WTC11 (cell line): ENCODE measurements at regions not wholly inside any gene's neighbourhood (a gene's known extent, or its start where the extent isn't known, plus 50 kb on each side); places are given as distances from the start of the nearest gene placed in this dataset.
A peak's percentile ranks its signal among the peaks of the same experiment; 100 is the strongest.

ENCODE experiments used
- ATAC-seq: fragments of 200-7000 bp; cut with Tn5 transposase; 2 replicates; pipeline ENCODE4 v1.10.0; 2021; ENCODE audit warnings: mild to moderate bottlenecking, moderate library complexity
- CTCF ChIA-PET: fragments of 300-600 bp; sonication (Branson Sonifier 250); formaldehyde crosslinking; loops from one replicate; lab custom pipeline; 2021; ENCODE audit warnings: antibody characterized with exemption; lab: Charles Lee
- POLR2A ChIA-PET: fragments of 350-600 bp; sonication (Branson Sonifier 250); formaldehyde crosslinking; loops from one replicate; lab custom pipeline; 2021; ENCODE audit warnings: antibody characterized with exemption; lab: Charles Lee
- DNase-seq: peaks from one replicate; pipeline ENCODE4 v3.0.0; 2021; ENCODE audit warnings: low spot score
- H3K27ac Mint-ChIP-seq: 2 replicates; pipeline ENCODE4 v1.8.0; 2021; ENCODE audit warnings: mixed read lengths
- H3K27me3 Mint-ChIP-seq: 2 replicates; pipeline ENCODE4 v1.8.0; 2021; ENCODE audit warnings: low read depth, mild to moderate bottlenecking, moderate library complexity, mixed read lengths
- H3K36me3 Mint-ChIP-seq: 2 replicates; pipeline ENCODE4 v1.8.0; 2021; ENCODE audit warnings: mixed read lengths
- H3K4me1 Mint-ChIP-seq: 2 replicates; pipeline ENCODE4 v1.8.0; 2022; ENCODE audit warnings: mixed read lengths
- H3K4me3 Mint-ChIP-seq: 2 replicates; pipeline ENCODE4 v1.8.0; 2021; ENCODE audit warnings: mild to moderate bottlenecking, moderate library complexity, mixed read lengths
- H3K9me3 Mint-ChIP-seq: 2 replicates; pipeline ENCODE4 v1.8.0; 2021; ENCODE audit warnings: mixed read lengths
- ATF1 ChIP-seq: sonication (generic); formaldehyde crosslinking; IDR thresholded peaks from 2 replicates; pipeline ENCODE4 v1.8.1; 2023; ENCODE audit warnings: mild to moderate bottlenecking, moderate library complexity, missing genetic modification reagents
- CBFB ChIP-seq: sonication (generic); formaldehyde crosslinking; IDR thresholded peaks from 2 replicates; pipeline ENCODE4 v1.8.1; 2022; ENCODE audit warnings: mild to moderate bottlenecking, low read depth, missing genetic modification reagents
- ELF4 ChIP-seq: sonication (generic); formaldehyde crosslinking; IDR thresholded peaks from 2 replicates; pipeline ENCODE4 v1.8.1; 2022; ENCODE audit warnings: low read depth, mild to moderate bottlenecking, moderate library complexity, missing genetic modification reagents
- ETV6 ChIP-seq: sonication (generic); formaldehyde crosslinking; IDR thresholded peaks from 2 replicates; pipeline ENCODE4 v1.8.1; 2022; ENCODE audit warnings: mild to moderate bottlenecking, missing genetic modification reagents
- GABPB1 ChIP-seq: sonication (generic); formaldehyde crosslinking; IDR thresholded peaks from 2 replicates; pipeline ENCODE4 v1.8.1; 2023; ENCODE audit warnings: mild to moderate bottlenecking, missing genetic modification reagents
- GRHL2 ChIP-seq: fragments of 250-450 bp; sonication (Bioruptor Pico); IDR thresholded peaks from 2 replicates; pipeline ENCODE4 v1.8.0; 2022; ENCODE audit warnings: mild to moderate bottlenecking, moderate library complexity; ENCODE audit not compliant: insufficient replicate concordance, severe bottlenecking
- NR2C2 ChIP-seq: sonication (generic); formaldehyde crosslinking; IDR thresholded peaks from 2 replicates; pipeline ENCODE4 v1.8.0; 2022; ENCODE audit warnings: mild to moderate bottlenecking, missing genetic modification reagents
- OVOL2 ChIP-seq: fragments of 250-450 bp; sonication (Bioruptor Pico); IDR thresholded peaks from 2 replicates; pipeline ENCODE4 v1.9.0; 2021; ENCODE audit warnings: mild to moderate bottlenecking, borderline replicate concordance
- SP1 ChIP-seq: sonication (generic); formaldehyde crosslinking; conservative IDR thresholded peaks from 2 replicates; pipeline ENCODE4 v1.8.1; 2022; ENCODE audit warnings: missing genetic modification reagents
- TCF7 ChIP-seq: sonication (generic); formaldehyde crosslinking; IDR thresholded peaks from 2 replicates; pipeline ENCODE4 v1.8.0; 2022; ENCODE audit warnings: mild to moderate bottlenecking, low read depth, missing genetic modification reagents, moderate library complexity
- ZNF232 ChIP-seq: sonication (generic); formaldehyde crosslinking; IDR thresholded peaks from 2 replicates; pipeline ENCODE4 v1.8.0; 2022; ENCODE audit warnings: mild to moderate bottlenecking, missing genetic modification reagents
- ZNF396 ChIP-seq: fragments of 250-450 bp; sonication (Bioruptor Pico); IDR thresholded peaks from 2 replicates; pipeline ENCODE4 v1.8.0; 2021; ENCODE audit warnings: mild to moderate bottlenecking, moderate library complexity, borderline replicate concordance
- ZNF671 ChIP-seq: fragments of 250-450 bp; sonication (Bioruptor Pico); IDR thresholded peaks from 2 replicates; pipeline ENCODE4 v1.8.0; 2021; ENCODE audit warnings: mild to moderate bottlenecking
- TF ChIP-seq, protein P1 (sequence below): sonication (generic); formaldehyde crosslinking; IDR thresholded peaks from 2 replicates; pipeline ENCODE4 v1.8.0; 2023; ENCODE audit warnings: mild to moderate bottlenecking, missing genetic modification reagents
- TF ChIP-seq, protein P2 (sequence below): sonication (generic); formaldehyde crosslinking; IDR thresholded peaks from 2 replicates; pipeline ENCODE4 v1.8.1; 2023; ENCODE audit warnings: mild to moderate bottlenecking, missing genetic modification reagents
- TF ChIP-seq, protein P3 (sequence below): sonication (generic); formaldehyde crosslinking; IDR thresholded peaks from 2 replicates; pipeline ENCODE4 v1.8.0; 2023; ENCODE audit warnings: missing genetic modification reagents, mild to moderate bottlenecking, borderline replicate concordance
- TF ChIP-seq, protein P4 (sequence below): sonication (generic); formaldehyde crosslinking; IDR thresholded peaks from 2 replicates; pipeline ENCODE4 v1.8.1; 2022; ENCODE audit warnings: missing genetic modification reagents, borderline replicate concordance
- TF ChIP-seq, protein P5 (sequence below): sonication (generic); formaldehyde crosslinking; IDR thresholded peaks from 2 replicates; pipeline ENCODE4 v1.8.1; 2023; ENCODE audit warnings: mild to moderate bottlenecking, missing genetic modification reagents, moderate library complexity
- TF ChIP-seq, protein P6 (sequence below): fragments of 250-450 bp; sonication (Bioruptor Pico); IDR thresholded peaks from 2 replicates; pipeline ENCODE4 v2.1.2; 2022; ENCODE audit warnings: mild to moderate bottlenecking, moderate library complexity

DNA sequence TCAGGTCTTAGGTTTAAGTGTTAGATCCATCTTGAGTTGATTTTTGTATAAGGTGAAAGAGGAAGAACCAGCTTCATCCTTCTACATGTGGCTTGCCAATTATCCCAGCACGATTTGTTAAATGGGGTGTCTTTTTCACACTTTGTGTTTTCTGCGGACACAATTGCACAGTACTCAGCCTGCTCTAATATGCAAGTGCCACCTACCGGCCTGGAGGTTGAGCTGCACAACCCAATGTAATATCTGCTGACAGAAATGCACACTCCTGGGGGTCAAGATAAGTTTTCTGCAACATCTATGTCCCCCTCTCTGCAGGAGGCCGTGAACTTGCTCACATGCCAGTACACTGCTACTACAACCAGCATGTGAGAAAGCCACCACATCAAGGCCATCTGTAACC lies 791.9 kb upstream of the ROBO1 start:
- no peak for DNase-seq
- no peak overlapping the region for H3K27ac Mint-ChIP-seq
- no peaks in the 10 kb centered on the region for H3K36me3 Mint-ChIP-seq
- POLR2A ChIA-PET, result no interaction called here
- no peak overlapping the region for H3K4me3 Mint-ChIP-seq
- H3K9me3 Mint-ChIP-seq, result peaks cover 6% of the 10 kb centered on the region; the same call in 1 of the 2 replicates
- peak; percentile 59; the same call in 1 of the 2 replicates for ATAC-seq
- 0 out of 2 replicates have a peak, but pooled peaks cover 4% of the 10 kb centered on the region for H3K4me1 Mint-ChIP-seq
- TF ChIP-seq, protein P1, sequence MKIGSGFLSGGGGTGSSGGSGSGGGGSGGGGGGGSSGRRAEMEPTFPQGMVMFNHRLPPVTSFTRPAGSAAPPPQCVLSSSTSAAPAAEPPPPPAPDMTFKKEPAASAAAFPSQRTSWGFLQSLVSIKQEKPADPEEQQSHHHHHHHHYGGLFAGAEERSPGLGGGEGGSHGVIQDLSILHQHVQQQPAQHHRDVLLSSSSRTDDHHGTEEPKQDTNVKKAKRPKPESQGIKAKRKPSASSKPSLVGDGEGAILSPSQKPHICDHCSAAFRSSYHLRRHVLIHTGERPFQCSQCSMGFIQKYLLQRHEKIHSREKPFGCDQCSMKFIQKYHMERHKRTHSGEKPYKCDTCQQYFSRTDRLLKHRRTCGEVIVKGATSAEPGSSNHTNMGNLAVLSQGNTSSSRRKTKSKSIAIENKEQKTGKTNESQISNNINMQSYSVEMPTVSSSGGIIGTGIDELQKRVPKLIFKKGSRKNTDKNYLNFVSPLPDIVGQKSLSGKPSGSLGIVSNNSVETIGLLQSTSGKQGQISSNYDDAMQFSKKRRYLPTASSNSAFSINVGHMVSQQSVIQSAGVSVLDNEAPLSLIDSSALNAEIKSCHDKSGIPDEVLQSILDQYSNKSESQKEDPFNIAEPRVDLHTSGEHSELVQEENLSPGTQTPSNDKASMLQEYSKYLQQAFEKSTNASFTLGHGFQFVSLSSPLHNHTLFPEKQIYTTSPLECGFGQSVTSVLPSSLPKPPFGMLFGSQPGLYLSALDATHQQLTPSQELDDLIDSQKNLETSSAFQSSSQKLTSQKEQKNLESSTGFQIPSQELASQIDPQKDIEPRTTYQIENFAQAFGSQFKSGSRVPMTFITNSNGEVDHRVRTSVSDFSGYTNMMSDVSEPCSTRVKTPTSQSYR (CRISPR knock-in tag), result no peak
- TF ChIP-seq, protein P2, sequence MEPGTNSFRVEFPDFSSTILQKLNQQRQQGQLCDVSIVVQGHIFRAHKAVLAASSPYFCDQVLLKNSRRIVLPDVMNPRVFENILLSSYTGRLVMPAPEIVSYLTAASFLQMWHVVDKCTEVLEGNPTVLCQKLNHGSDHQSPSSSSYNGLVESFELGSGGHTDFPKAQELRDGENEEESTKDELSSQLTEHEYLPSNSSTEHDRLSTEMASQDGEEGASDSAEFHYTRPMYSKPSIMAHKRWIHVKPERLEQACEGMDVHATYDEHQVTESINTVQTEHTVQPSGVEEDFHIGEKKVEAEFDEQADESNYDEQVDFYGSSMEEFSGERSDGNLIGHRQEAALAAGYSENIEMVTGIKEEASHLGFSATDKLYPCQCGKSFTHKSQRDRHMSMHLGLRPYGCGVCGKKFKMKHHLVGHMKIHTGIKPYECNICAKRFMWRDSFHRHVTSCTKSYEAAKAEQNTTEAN (CRISPR knock-in tag), result no peak
- no peak for TF ChIP-seq SP1
- no peak for TF ChIP-seq ATF1 (CRISPR knock-in tag)
- no peak for TF ChIP-seq OVOL2 (CRISPR knock-in tag)
- TF ChIP-seq ETV6 (CRISPR knock-in tag), result no peak
- CTCF ChIA-PET, result interaction anchor here (1.1 kb wide), 1 partner anchor 37 kb away, joined by 3 read pairs; no protein-coding TSS in a partner anchor
- no peaks in the 10 kb centered on the region for H3K27me3 Mint-ChIP-seq

DNA sequence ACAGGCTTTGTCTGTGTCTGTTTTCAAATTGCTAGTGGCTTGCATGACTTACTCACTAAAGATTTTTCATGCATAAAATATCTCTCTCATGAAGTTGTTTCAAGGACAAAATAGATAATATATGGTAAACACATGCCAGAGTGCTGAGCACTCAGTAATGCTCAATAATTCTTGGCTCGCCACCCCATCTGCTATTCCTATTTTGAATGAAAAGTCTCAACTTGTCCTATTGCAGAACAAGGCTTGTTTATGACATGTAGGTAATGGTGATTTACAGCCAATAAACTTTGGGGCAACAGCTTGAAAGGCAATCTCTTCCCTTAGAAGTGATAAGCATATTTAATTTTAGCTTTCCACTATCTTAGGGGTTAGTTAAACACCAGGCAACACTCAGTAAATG lies 789.0 kb upstream of the ROBO1 start:
- Mint-ChIP-seq H3K4me1 (0 out of 2 replicates have a peak, but pooled peaks cover 4% of the 10 kb centered on the region), H3K36me3 (no peaks in the 10 kb centered on the region), H3K27me3 (no peaks in the 10 kb centered on the region), H3K9me3 (peaks cover 6% of the 10 kb centered on the region; the same call in 1 of the 2 replicates), H3K27ac (no peak overlapping the region), H3K4me3 (no peak overlapping the region)
- CTCF ChIA-PET, result no interaction called here
- DNase-seq, result no peak
- POLR2A ChIA-PET, result no interaction called here
- ATAC-seq, result no peak
- TF ChIP-seq GRHL2 (CRISPR knock-in tag) (no peak), GABPB1 (CRISPR knock-in tag) (no peak)

DNA sequence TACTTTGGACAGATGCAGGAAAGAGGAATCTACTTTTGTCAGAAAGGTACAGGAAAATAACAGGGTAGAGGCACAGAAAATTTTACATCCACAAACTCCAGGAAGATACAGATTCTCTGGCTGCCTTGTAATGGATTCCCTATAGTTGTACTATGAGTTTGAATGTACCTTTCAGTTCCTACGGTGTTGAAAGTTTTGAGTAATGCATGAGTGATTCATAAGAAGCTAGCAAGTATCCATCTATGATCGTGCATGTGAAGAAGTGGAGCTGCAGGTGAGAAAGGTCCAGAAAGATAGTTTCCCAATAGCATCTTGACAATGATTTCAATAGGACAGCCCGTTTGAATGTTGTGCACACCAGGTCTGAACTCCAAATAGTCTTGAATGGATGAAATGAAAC lies 786.5 kb upstream of the ROBO1 start:
- no peak for ATAC-seq
- no peaks in the 10 kb centered on the region for H3K36me3 Mint-ChIP-seq

DNA sequence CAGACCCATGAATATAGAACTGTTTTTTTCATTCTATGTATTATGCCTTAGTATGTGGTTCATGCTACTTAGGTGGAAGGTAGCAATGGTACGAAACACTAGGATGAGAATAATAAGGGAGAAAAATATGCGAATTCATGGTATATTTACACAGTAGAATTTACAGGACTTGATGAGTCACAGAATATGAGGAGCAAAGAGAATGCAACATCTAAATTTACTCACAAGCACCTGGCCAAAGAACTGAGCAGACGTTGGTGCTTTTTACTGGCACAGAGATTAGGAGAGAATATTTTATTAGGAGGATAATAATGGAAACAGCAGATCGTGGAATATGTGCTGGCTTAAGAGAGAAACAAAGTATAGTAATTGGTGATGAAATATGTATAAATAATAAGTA lies 785.4 kb upstream of the ROBO1 start:
- DNase-seq (no peak), ATAC-seq (no peak)
- H3K4me3 Mint-ChIP-seq, result no peak overlapping the region
- TF ChIP-seq NR2C2 (CRISPR knock-in tag) (no peak), TCF7 (CRISPR knock-in tag) (no peak), ZNF671 (CRISPR knock-in tag) (no peak), ZNF232 (CRISPR knock-in tag) (no peak)
- TF ChIP-seq, protein P3, sequence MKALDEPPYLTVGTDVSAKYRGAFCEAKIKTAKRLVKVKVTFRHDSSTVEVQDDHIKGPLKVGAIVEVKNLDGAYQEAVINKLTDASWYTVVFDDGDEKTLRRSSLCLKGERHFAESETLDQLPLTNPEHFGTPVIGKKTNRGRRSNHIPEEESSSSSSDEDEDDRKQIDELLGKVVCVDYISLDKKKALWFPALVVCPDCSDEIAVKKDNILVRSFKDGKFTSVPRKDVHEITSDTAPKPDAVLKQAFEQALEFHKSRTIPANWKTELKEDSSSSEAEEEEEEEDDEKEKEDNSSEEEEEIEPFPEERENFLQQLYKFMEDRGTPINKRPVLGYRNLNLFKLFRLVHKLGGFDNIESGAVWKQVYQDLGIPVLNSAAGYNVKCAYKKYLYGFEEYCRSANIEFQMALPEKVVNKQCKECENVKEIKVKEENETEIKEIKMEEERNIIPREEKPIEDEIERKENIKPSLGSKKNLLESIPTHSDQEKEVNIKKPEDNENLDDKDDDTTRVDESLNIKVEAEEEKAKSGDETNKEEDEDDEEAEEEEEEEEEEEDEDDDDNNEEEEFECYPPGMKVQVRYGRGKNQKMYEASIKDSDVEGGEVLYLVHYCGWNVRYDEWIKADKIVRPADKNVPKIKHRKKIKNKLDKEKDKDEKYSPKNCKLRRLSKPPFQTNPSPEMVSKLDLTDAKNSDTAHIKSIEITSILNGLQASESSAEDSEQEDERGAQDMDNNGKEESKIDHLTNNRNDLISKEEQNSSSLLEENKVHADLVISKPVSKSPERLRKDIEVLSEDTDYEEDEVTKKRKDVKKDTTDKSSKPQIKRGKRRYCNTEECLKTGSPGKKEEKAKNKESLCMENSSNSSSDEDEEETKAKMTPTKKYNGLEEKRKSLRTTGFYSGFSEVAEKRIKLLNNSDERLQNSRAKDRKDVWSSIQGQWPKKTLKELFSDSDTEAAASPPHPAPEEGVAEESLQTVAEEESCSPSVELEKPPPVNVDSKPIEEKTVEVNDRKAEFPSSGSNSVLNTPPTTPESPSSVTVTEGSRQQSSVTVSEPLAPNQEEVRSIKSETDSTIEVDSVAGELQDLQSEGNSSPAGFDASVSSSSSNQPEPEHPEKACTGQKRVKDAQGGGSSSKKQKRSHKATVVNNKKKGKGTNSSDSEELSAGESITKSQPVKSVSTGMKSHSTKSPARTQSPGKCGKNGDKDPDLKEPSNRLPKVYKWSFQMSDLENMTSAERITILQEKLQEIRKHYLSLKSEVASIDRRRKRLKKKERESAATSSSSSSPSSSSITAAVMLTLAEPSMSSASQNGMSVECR (CRISPR knock-in tag), result no peak
- TF ChIP-seq, protein P4, sequence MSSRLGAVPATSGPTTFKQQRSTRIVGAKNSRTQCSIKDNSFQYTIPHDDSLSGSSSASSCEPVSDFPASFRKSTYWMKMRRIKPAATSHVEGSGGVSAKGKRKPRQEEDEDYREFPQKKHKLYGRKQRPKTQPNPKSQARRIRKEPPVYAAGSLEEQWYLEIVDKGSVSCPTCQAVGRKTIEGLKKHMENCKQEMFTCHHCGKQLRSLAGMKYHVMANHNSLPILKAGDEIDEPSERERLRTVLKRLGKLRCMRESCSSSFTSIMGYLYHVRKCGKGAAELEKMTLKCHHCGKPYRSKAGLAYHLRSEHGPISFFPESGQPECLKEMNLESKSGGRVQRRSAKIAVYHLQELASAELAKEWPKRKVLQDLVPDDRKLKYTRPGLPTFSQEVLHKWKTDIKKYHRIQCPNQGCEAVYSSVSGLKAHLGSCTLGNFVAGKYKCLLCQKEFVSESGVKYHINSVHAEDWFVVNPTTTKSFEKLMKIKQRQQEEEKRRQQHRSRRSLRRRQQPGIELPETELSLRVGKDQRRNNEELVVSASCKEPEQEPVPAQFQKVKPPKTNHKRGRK (CRISPR knock-in tag), result no peak
- TF ChIP-seq, protein P5, sequence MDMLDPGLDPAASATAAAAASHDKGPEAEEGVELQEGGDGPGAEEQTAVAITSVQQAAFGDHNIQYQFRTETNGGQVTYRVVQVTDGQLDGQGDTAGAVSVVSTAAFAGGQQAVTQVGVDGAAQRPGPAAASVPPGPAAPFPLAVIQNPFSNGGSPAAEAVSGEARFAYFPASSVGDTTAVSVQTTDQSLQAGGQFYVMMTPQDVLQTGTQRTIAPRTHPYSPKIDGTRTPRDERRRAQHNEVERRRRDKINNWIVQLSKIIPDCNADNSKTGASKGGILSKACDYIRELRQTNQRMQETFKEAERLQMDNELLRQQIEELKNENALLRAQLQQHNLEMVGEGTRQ (CRISPR knock-in tag), result no peak
- TF ChIP-seq, protein P6, sequence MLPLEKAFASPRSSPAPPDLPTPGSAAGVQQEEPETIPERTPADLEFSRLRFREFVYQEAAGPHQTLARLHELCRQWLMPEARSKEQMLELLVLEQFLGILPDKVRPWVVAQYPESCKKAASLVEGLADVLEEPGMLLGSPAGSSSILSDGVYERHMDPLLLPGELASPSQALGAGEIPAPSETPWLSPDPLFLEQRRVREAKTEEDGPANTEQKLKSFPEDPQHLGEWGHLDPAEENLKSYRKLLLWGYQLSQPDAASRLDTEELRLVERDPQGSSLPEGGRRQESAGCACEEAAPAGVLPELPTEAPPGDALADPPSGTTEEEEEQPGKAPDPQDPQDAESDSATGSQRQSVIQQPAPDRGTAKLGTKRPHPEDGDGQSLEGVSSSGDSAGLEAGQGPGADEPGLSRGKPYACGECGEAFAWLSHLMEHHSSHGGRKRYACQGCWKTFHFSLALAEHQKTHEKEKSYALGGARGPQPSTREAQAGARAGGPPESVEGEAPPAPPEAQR, result no peak

More for the DNA sequence above, 786.5 kb upstream of the ROBO1 start:
- no peak overlapping the region for H3K27ac Mint-ChIP-seq
- H3K9me3 Mint-ChIP-seq, result peaks cover 6% of the 10 kb centered on the region; the same call in 1 of the 2 replicates
- 0 out of 2 replicates have a peak, but pooled peaks cover 1% of the 10 kb centered on the region for H3K4me1 Mint-ChIP-seq
- H3K4me3 Mint-ChIP-seq, result no peak overlapping the region
- no peaks in the 10 kb centered on the region for H3K27me3 Mint-ChIP-seq
- no peak for DNase-seq
- ChIA-PET POLR2A (no interaction called here), CTCF (no interaction called here)
- no peak for TF ChIP-seq CBFB (CRISPR knock-in tag)
- TF ChIP-seq ZNF232 (CRISPR knock-in tag), result no peak
- TF ChIP-seq ZNF396, result no peak
- TF ChIP-seq ELF4 (CRISPR knock-in tag), result no peak
- TF ChIP-seq, all 79 proteins: peak for 0

More for the DNA sequence above, 785.4 kb upstream of the ROBO1 start:
- Mint-ChIP-seq H3K9me3 (no peaks in the 10 kb centered on the region), H3K27ac (no peak overlapping the region), H3K27me3 (no peaks in the 10 kb centered on the region), H3K4me1 (no peaks in the 10 kb centered on the region), H3K36me3 (no peaks in the 10 kb centered on the region)
- POLR2A ChIA-PET, result no interaction called here
- CTCF ChIA-PET, result no interaction called here
